H9 (cell line): ENCODE measurements at regions not wholly inside any gene's neighbourhood (a gene's known extent, or its start where the extent isn't known, plus 50 kb on each side); places are given as distances from the start of the nearest gene placed in this dataset.

Experiments used
- DNase-seq: peaks from one replicate; pipeline ENCODE4 v3.0.0-alpha.2; 2017
- H2AFZ ChIP-seq: one replicate; pipeline ENCODE4 v1.6.1; 2013; ENCODE audit warnings: mild to moderate bottlenecking, low read length, control low read depth, moderate library complexity
- H2AK5ac ChIP-seq: 2 replicates; pipeline ENCODE4 v1.6.1; 2013; ENCODE audit warnings: low read length, control low read depth, mixed read lengths; ENCODE audit not compliant: insufficient read length
- H2BK120ac ChIP-seq: one replicate; pipeline ENCODE4 v1.6.1; 2013; ENCODE audit warnings: low read depth, mild to moderate bottlenecking, low read length, control low read depth, inconsistent platforms; ENCODE audit not compliant: poor library complexity, severe bottlenecking
- H2BK12ac ChIP-seq: 2 replicates; pipeline ENCODE4 v1.6.1; 2013; ENCODE audit warnings: low read length, control low read depth, mixed read lengths, low read depth; ENCODE audit not compliant: insufficient read length
- H2BK15ac ChIP-seq: 2 replicates; pipeline ENCODE4 v1.6.1; 2013; ENCODE audit warnings: low read depth, low read length, control low read depth
- H2BK20ac ChIP-seq: one replicate; pipeline ENCODE4 v1.6.1; 2013; ENCODE audit warnings: low read depth, mild to moderate bottlenecking, low read length, control low read depth, inconsistent platforms; ENCODE audit not compliant: poor library complexity, severe bottlenecking
- H2BK5ac ChIP-seq: 2 replicates; pipeline ENCODE4 v1.6.1; 2013; ENCODE audit warnings: low read length, control low read depth, mixed read lengths; ENCODE audit not compliant: insufficient read length
- H3K14ac ChIP-seq: 2 replicates; pipeline ENCODE4 v1.6.1; 2013; ENCODE audit warnings: low read length, control low read depth; ENCODE audit not compliant: insufficient read depth
- H3K18ac ChIP-seq: 2 replicates; pipeline ENCODE4 v1.6.1; 2013; ENCODE audit warnings: low read depth, mild to moderate bottlenecking, mixed read lengths, low read length, control low read depth; ENCODE audit not compliant: insufficient read length
- H3K23ac ChIP-seq: 2 replicates; pipeline ENCODE4 v1.6.1; 2013; ENCODE audit warnings: low read length, control low read depth, mixed read lengths, low read depth; ENCODE audit not compliant: insufficient read length
- H3K23me2 ChIP-seq: 2 replicates; pipeline ENCODE4 v1.6.1; 2013; ENCODE audit warnings: low read depth, mild to moderate bottlenecking, mixed read lengths, low read length, control low read depth; ENCODE audit not compliant: insufficient read length, poor library complexity, severe bottlenecking
- H3K27ac ChIP-seq: 2 replicates; pipeline ENCODE4 v1.5.1; 2013; ENCODE audit warnings: low read length, control low read depth, mixed read lengths, low read depth; ENCODE audit not compliant: insufficient read length
- H3K27me3 ChIP-seq: 2 replicates; pipeline ENCODE4 v1.6.1; 2013; ENCODE audit warnings: low read length, control low read depth, inconsistent platforms; ENCODE audit not compliant: insufficient read depth
- H3K4ac ChIP-seq: 2 replicates; pipeline ENCODE4 v1.6.1; 2013; ENCODE audit warnings: low read depth, mild to moderate bottlenecking, control low read depth, inconsistent platforms, low read length, moderate library complexity
- H3K4me1 ChIP-seq: 2 replicates; pipeline ENCODE4 v1.6.1; 2013; ENCODE audit warnings: low read length, control low read depth, inconsistent platforms; ENCODE audit not compliant: insufficient read depth
- H3K4me2 ChIP-seq: 2 replicates; pipeline ENCODE4 v1.6.1; 2013; ENCODE audit warnings: low read length, control low read depth, mixed read lengths; ENCODE audit not compliant: insufficient read length, insufficient read depth
- H3K56ac ChIP-seq: 2 replicates; pipeline ENCODE4 v1.6.1; 2013; ENCODE audit warnings: low read depth, mild to moderate bottlenecking, mixed read lengths, low read length, control low read depth; ENCODE audit not compliant: insufficient read length
- H3K79me1 ChIP-seq: 2 replicates; pipeline ENCODE4 v1.6.1; 2013; ENCODE audit warnings: low read depth, mild to moderate bottlenecking, moderate library complexity, low read length, control low read depth, inconsistent platforms; ENCODE audit not compliant: insufficient read depth, poor library complexity, severe bottlenecking
- H3K79me2 ChIP-seq: 2 replicates; pipeline ENCODE4 v1.6.1; 2013; ENCODE audit warnings: low read length, control low read depth, inconsistent platforms; ENCODE audit not compliant: insufficient read depth
- H3K9ac ChIP-seq: 2 replicates; pipeline ENCODE4 v1.6.1; 2013; ENCODE audit warnings: low read length, control low read depth, mixed read lengths; ENCODE audit not compliant: insufficient read length; ENCODE audit errors: extremely low read depth
- H3K9me3 ChIP-seq: one replicate; pipeline ENCODE4 v1.6.1; 2013; ENCODE audit warnings: low read depth, low read length, inconsistent platforms; ENCODE audit not compliant: control insufficient read depth
- H3T11ph ChIP-seq: one replicate; pipeline ENCODE4 v1.6.1; 2013; ENCODE audit warnings: mild to moderate bottlenecking, low read length, control low read depth, inconsistent platforms
- H4K20me1 ChIP-seq: one replicate; pipeline ENCODE4 v1.6.1; 2013; ENCODE audit not compliant: control insufficient read depth, insufficient read length, insufficient read depth
- H4K5ac ChIP-seq: 2 replicates; pipeline ENCODE4 v1.6.1; 2013; ENCODE audit warnings: low read depth, mild to moderate bottlenecking, mixed read lengths, low read length, control low read depth; ENCODE audit not compliant: insufficient read length
- H4K8ac ChIP-seq: replicated peaks from 2 replicates; pipeline ENCODE4 v1.6.1; 2013; ENCODE audit warnings: low read length, control low read depth, mixed read lengths, low read depth; ENCODE audit not compliant: insufficient read length
- H4K91ac ChIP-seq: 2 replicates; pipeline ENCODE4 v1.6.1; 2013; ENCODE audit warnings: low read depth, mild to moderate bottlenecking, moderate library complexity, mixed read lengths, low read length, control low read depth; ENCODE audit not compliant: insufficient read length
- H3K27ac Mint-ChIP-seq, 3 experiments: 2 replicates in 2 of 3; 3 replicates in 1 of 3; pipeline ENCODE4 v1.8.0; 2020 to 2021; ENCODE audit warnings: mixed read lengths in 3 of 3, mild to moderate bottlenecking in 1 of 3, moderate library complexity in 1 of 3
- H3K27me3 Mint-ChIP-seq: 2 replicates; pipeline ENCODE4 v1.8.0; 2021; ENCODE audit warnings: low read depth, mild to moderate bottlenecking, moderate library complexity, mixed read lengths
- H3K36me3 Mint-ChIP-seq, 3 experiments: 2 replicates in 2 of 3; 3 replicates in 1 of 3; pipeline ENCODE4 v1.8.0; 2020 to 2021; ENCODE audit warnings: low read depth in 3 of 3, mixed read lengths in 3 of 3; ENCODE audit not compliant: insufficient read depth in 1 of 3
- H3K4me1 Mint-ChIP-seq, 2 experiments: 2 replicates each; pipeline ENCODE4 v1.8.0; 2020; ENCODE audit warnings: mixed read lengths in 2 of 2
- H3K4me3 Mint-ChIP-seq, 2 experiments: 2 replicates in 1 of 2; 3 replicates in 1 of 2; pipeline ENCODE4 v1.8.0; 2020 to 2021; ENCODE audit warnings: mild to moderate bottlenecking in 2 of 2, mixed read lengths in 2 of 2, moderate library complexity in 1 of 2
- H3K9me3 Mint-ChIP-seq, 2 experiments: 2 replicates in 1 of 2; 3 replicates in 1 of 2; pipeline ENCODE4 v1.8.0; 2020; ENCODE audit warnings: mild to moderate bottlenecking in 2 of 2, mixed read lengths in 2 of 2, moderate library complexity in 1 of 2
- CTCF ChIP-seq: fragments of 200-600 bp; sonication (generic); conservative IDR thresholded peaks from 3 replicates; pipeline ENCODE4 v1.8.0; 2021; ENCODE audit warnings: antibody characterized with exemption, mild to moderate bottlenecking
- WGBS: extraction: QIAGEN DNeasy Blood & Tissue Kit; methylation state at CpG from one replicate; pipeline ENCODE4 v1.1.7; 2013; ENCODE audit warnings: missing lambda C conversion rate, low lambda C conversion rate, mixed read lengths; ENCODE audit not compliant: insufficient read length; ENCODE audit errors: extremely low coverage; 5-methylcytosine and 5-hydroxymethylcytosine counted together

GRCh38 chr5:168066536-168067208, 224.8 kb upstream of the WWC1 start:
- H2BK5ac ChIP-seq: no peak overlapping the region
- H3K27ac ChIP-seq: no peak overlapping the region
- Mint-ChIP-seq H3K4me3 (no peak overlapping the region), H3K9me3 (no peaks in the 10 kb centered on the region), H3K36me3 (no peaks in the 10 kb centered on the region), H3K27ac (no peak overlapping the region), H3K27me3 (peaks cover 7% of the 10 kb centered on the region), H3K4me1 (peaks cover 4 to 11% of the 10 kb centered on the region in 2 experiments; a peak in 3 of 4 replicates)
- no peak overlapping the region for H3K4me2 ChIP-seq
- TF ChIP-seq CTCF: no peak
- H3K14ac ChIP-seq: no peak overlapping the region
- no peak overlapping the region for H3T11ph ChIP-seq
- H3K23me2 ChIP-seq: no peaks in the 10 kb centered on the region
- no peak overlapping the region for H3K18ac ChIP-seq
- H2AFZ ChIP-seq: no peak overlapping the region
- H4K5ac ChIP-seq: no peak overlapping the region
- no CpG with 5 or more reads among the region's 5 CpGs for WGBS
- no peaks in the 10 kb centered on the region for H3K27me3 ChIP-seq
- peak overlapping the region; percentile 57 for H2BK12ac ChIP-seq
- H4K20me1 ChIP-seq: no peaks in the 10 kb centered on the region
- H3K56ac ChIP-seq: no peak overlapping the region
- H2AK5ac ChIP-seq: no peak overlapping the region
- H3K23ac ChIP-seq: no peak overlapping the region
- H2BK20ac ChIP-seq: no peak overlapping the region
- no peak overlapping the region for H2BK15ac ChIP-seq
- no peak overlapping the region for H3K4ac ChIP-seq
- H4K91ac ChIP-seq: no peak overlapping the region
- no peaks in the 10 kb centered on the region for H3K79me2 ChIP-seq
- no peaks in the 10 kb centered on the region for H3K4me1 ChIP-seq
- DNase-seq: no peak
- no peak overlapping the region for H2BK120ac ChIP-seq
- no peak overlapping the region for H4K8ac ChIP-seq
- H3K9ac ChIP-seq: no peak overlapping the region
- H3K9me3 ChIP-seq: no peaks in the 10 kb centered on the region
- no peaks in the 10 kb centered on the region for H3K79me1 ChIP-seq
